ENCODE measurements at regions not wholly inside any gene's neighbourhood (a gene's known extent, or its start where the extent isn't known, plus 50 kb on each side); places are given as distances from the start of the nearest gene placed in this dataset.
"Not testable (repeated sequence)": the region's sequence is repeated elsewhere in the genome, so short reads cannot be mapped to it uniquely, and the experiment has no call there.

- Histone ChIP-seq H3K27ac (ENCODE audit: low read depth, low read length) (no peak overlapping the region), H3K4me2 (ENCODE audit: insufficient read depth, low read length) (no peak overlapping the region), H3K9me3 (ENCODE audit: low read depth, low read length) (no peaks in the 10 kb centered on the region), H2AFZ (ENCODE audit: low read length) (no peak overlapping the region), H3K79me2 (ENCODE audit: insufficient read depth, low read length) (no peaks in the 10 kb centered on the region), H4K20me1 (ENCODE audit: insufficient read depth, low read length) (no peaks in the 10 kb centered on the region), H3K4me3 (ENCODE audit: insufficient read depth, low read length) (no peak overlapping the region), H3K27me3 (ENCODE audit: insufficient read depth, low read length) (no peaks in the 10 kb centered on the region), H3K4me1 (ENCODE audit: insufficient read depth, low read length) (no peaks in the 10 kb centered on the region), H3K36me3 (ENCODE audit: insufficient read depth, low read length) (no peaks in the 10 kb centered on the region)
- no peak for TF ChIP-seq CTCF (IDR thresholded peaks at IDR 0.05; ENCODE audit: extremely low read depth, low read depth, low read length)
- peak; percentile 56 for DNase-seq (ENCODE audit: insufficient read length, low spot score, missing footprints)
These were observed 407.6 kb upstream of the ZNF804A start for GRCh38 chr2:184190725-184191124.

GRCh38 chr2:184192649-184193048 is 405.7 kb upstream of the ZNF804A start:
- H3K27ac ChIP-seq (ENCODE audit: low read depth, low read length): no peak overlapping the region
- no peaks in the 10 kb centered on the region for H3K36me3 ChIP-seq (ENCODE audit: insufficient read depth, low read length)
- H2AFZ ChIP-seq (ENCODE audit: low read length): no peak overlapping the region
- no peaks in the 10 kb centered on the region for H4K20me1 ChIP-seq (ENCODE audit: insufficient read depth, low read length)
- H3K4me3 ChIP-seq (ENCODE audit: insufficient read depth, low read length): no peak overlapping the region
- H3K27me3 ChIP-seq (ENCODE audit: insufficient read depth, low read length): no peaks in the 10 kb centered on the region
- no peak overlapping the region for H3K4me2 ChIP-seq (ENCODE audit: insufficient read depth, low read length)
- H3K4me1 ChIP-seq (ENCODE audit: insufficient read depth, low read length): no peaks in the 10 kb centered on the region
- no peaks in the 10 kb centered on the region for H3K79me2 ChIP-seq (ENCODE audit: insufficient read depth, low read length)
- DNase-seq (ENCODE audit: insufficient read length, low spot score, missing footprints): no peak
- H3K9me3 ChIP-seq (ENCODE audit: low read depth, low read length): no peaks in the 10 kb centered on the region
- TF ChIP-seq CTCF (IDR thresholded peaks at IDR 0.05; ENCODE audit: extremely low read depth, low read depth, low read length): no peak

GRCh38 chr2:184197413-184197812 is 400.9 kb upstream of the ZNF804A start:
- no peak overlapping the region for H3K27ac ChIP-seq (ENCODE audit: low read depth, low read length)
- H3K9me3 ChIP-seq (ENCODE audit: low read depth, low read length): no peaks in the 10 kb centered on the region
- no peaks in the 10 kb centered on the region for H3K79me2 ChIP-seq (ENCODE audit: insufficient read depth, low read length)
- H3K27me3 ChIP-seq (ENCODE audit: insufficient read depth, low read length): no peaks in the 10 kb centered on the region
- no peaks in the 10 kb centered on the region for H3K36me3 ChIP-seq (ENCODE audit: insufficient read depth, low read length)
- H2AFZ ChIP-seq (ENCODE audit: low read length): no peak overlapping the region
- no peak overlapping the region for H3K4me3 ChIP-seq (ENCODE audit: insufficient read depth, low read length)
- TF ChIP-seq CTCF (IDR thresholded peaks at IDR 0.05; ENCODE audit: extremely low read depth, low read depth, low read length): no peak
- H4K20me1 ChIP-seq (ENCODE audit: insufficient read depth, low read length): no peaks in the 10 kb centered on the region
- no peak for DNase-seq (ENCODE audit: insufficient read length, low spot score, missing footprints)
- H3K4me1 ChIP-seq (ENCODE audit: insufficient read depth, low read length): no peaks in the 10 kb centered on the region
- H3K4me2 ChIP-seq (ENCODE audit: insufficient read depth, low read length): no peak overlapping the region

GRCh38 chr2:184198791-184199190 is 399.5 kb upstream of the ZNF804A start:
- not testable (repeated sequence) for H4K20me1 ChIP-seq (ENCODE audit: insufficient read depth, low read length); H3K79me2 ChIP-seq (ENCODE audit: insufficient read depth, low read length); H3K27me3 ChIP-seq (ENCODE audit: insufficient read depth, low read length); H2AFZ ChIP-seq (ENCODE audit: low read length); H3K4me3 ChIP-seq (ENCODE audit: insufficient read depth, low read length); H3K4me1 ChIP-seq (ENCODE audit: insufficient read depth, low read length); H3K4me2 ChIP-seq (ENCODE audit: insufficient read depth, low read length); DNase-seq (ENCODE audit: insufficient read length, low spot score, missing footprints); H3K36me3 ChIP-seq (ENCODE audit: insufficient read depth, low read length); H3K9me3 ChIP-seq (ENCODE audit: low read depth, low read length); H3K27ac ChIP-seq (ENCODE audit: low read depth, low read length)

GRCh38 chr2:184199274-184199673 is 399.1 kb upstream of the ZNF804A start:
- no peak overlapping the region for H3K27ac ChIP-seq (ENCODE audit: low read depth, low read length)
- TF ChIP-seq CTCF (IDR thresholded peaks at IDR 0.05; ENCODE audit: extremely low read depth, low read depth, low read length): no peak
- no peak overlapping the region for H2AFZ ChIP-seq (ENCODE audit: low read length)

More at GRCh38 chr2:184199274-184199673, 399.1 kb upstream of the ZNF804A start:
- H3K9me3 ChIP-seq (ENCODE audit: low read depth, low read length): no peaks in the 10 kb centered on the region
- H4K20me1 ChIP-seq (ENCODE audit: insufficient read depth, low read length): no peaks in the 10 kb centered on the region
- H3K4me2 ChIP-seq (ENCODE audit: insufficient read depth, low read length): no peak overlapping the region
- no peaks in the 10 kb centered on the region for H3K79me2 ChIP-seq (ENCODE audit: insufficient read depth, low read length)
- no peaks in the 10 kb centered on the region for H3K36me3 ChIP-seq (ENCODE audit: insufficient read depth, low read length)
- H3K27me3 ChIP-seq (ENCODE audit: insufficient read depth, low read length): no peaks in the 10 kb centered on the region
- H3K4me3 ChIP-seq (ENCODE audit: insufficient read depth, low read length): no peak overlapping the region
- no peaks in the 10 kb centered on the region for H3K4me1 ChIP-seq (ENCODE audit: insufficient read depth, low read length)
- no peak for DNase-seq (ENCODE audit: insufficient read length, low spot score, missing footprints)

Measured in osteoblast (primary cell).